ENCODE measurements at regions not wholly inside any gene's neighbourhood (a gene's known extent, or its start where the extent isn't known, plus 50 kb on each side); places are given as distances from the start of the nearest gene placed in this dataset.

GRCh38 chr13:24613128-24613527 is 67.1 kb upstream of the ATP12A start:
- no TSS peak for BruUV-seq (replicated peaks)
- Histone ChIP-seq H3K9ac (replicated peaks; ENCODE audit: extremely low read depth, insufficient read depth, low read length) (no peak overlapping the region), H2AFZ (ENCODE audit: low read depth, low read length) (no peak overlapping the region), H3K4me3 (replicated peaks in 1 of 3; ENCODE audit: insufficient read depth in 1 of 3, low read depth in 1 of 3, low read length in 3 of 3) (no peak overlapping the region), H3K9me3 (replicated peaks; ENCODE audit: control insufficient read depth, insufficient read depth, low read length) (no peaks in the 10 kb centered on the region), H3K9me1 (replicated peaks; ENCODE audit: control insufficient read depth, extremely low read depth, insufficient read depth, low read length) (no peaks in the 10 kb centered on the region), H3K36me3 (ENCODE audit: control insufficient read depth in 2 of 2, extremely low read depth in 1 of 2, insufficient read depth in 2 of 2, low read length in 2 of 2) (no peaks in the 10 kb centered on the region), H3K27me3 (ENCODE audit: control insufficient read depth in 2 of 2, insufficient read depth in 2 of 2, low read length in 2 of 2) (no peaks in the 10 kb centered on the region), H3K27ac (ENCODE audit: insufficient read depth, low read depth, low read length) (no peak overlapping the region), H3K79me2 (ENCODE audit: control insufficient read depth, insufficient read depth, low read length) (no peaks in the 10 kb centered on the region), H3K4me1 (ENCODE audit: control insufficient read depth, extremely low read depth, insufficient read depth, low read length) (no peaks in the 10 kb centered on the region), H3K4me2 (ENCODE audit: insufficient read depth, low read length) (no peak overlapping the region), H4K20me1 (replicated peaks; ENCODE audit: control insufficient read depth, extremely low read depth, insufficient read depth, low read length) (no peaks in the 10 kb centered on the region)
- FAIRE-seq (no peak), DNase-seq (ENCODE audit: low read depth, low spot score) (no peak)
- TF ChIP-seq FOS (IDR thresholded peaks at IDR 0.05; ENCODE audit: borderline replicate concordance, insufficient read depth, low read length) (no peak), GATA2 (IDR thresholded peaks at IDR 0.05; ENCODE audit: insufficient read depth, insufficient read length, low read depth, low read length) (no peak), EZH2 (IDR thresholded peaks at IDR 0.05; ENCODE audit: borderline replicate concordance, low read depth, low read length, severe bottlenecking) (no peak), MYC (IDR thresholded peaks at IDR 0.05; ENCODE audit: low read depth, low read length) (no peak), CTCF (IDR thresholded peaks at IDR 0.05; ENCODE audit: extremely low read depth in 1 of 2, insufficient read depth in 1 of 2, low read depth in 1 of 2, low read length in 2 of 2) (no peak), POLR2A (IDR thresholded peaks at IDR 0.05; ENCODE audit: low read depth, low read length) (no peak), POLR2AphosphoS5 (IDR thresholded peaks at IDR 0.05; ENCODE audit: insufficient read depth, low read depth, low read length) (no peak), JUN (IDR thresholded peaks at IDR 0.05; ENCODE audit: borderline replicate concordance, insufficient read depth, insufficient read length, low read depth) (no peak), MAX (IDR thresholded peaks at IDR 0.05; ENCODE audit: insufficient read depth, insufficient read length) (no peak)
- dilution Hi-C loops (cut with MboI; ENCODE audit: extremely low pct_ligation_motif_present, low sequenced_read_pairs): no loop called here
- intact Hi-C loops (cut with micrococcal nuclease): no loop called here
- ChIA-PET CTCF (no interaction called here), POLR2A (no interaction called here)

All from endothelial cell of umbilical vein (primary cell).